CD4-positive, alpha-beta T cell treated with Interleukin-17A for 1 hour (primary cell): ENCODE measurements at regions not wholly inside any gene's neighbourhood (a gene's known extent, or its start where the extent isn't known, plus 50 kb on each side); places are given as distances from the start of the nearest gene placed in this dataset.
A peak's percentile ranks its signal among the peaks of the same experiment; 100 is the strongest.
"Not testable (repeated sequence)": the region's sequence is repeated elsewhere in the genome, so short reads cannot be mapped to it uniquely, and the experiment has no call there.

Experiments used
- DNase-seq: peaks from one replicate; pipeline ENCODE4 v3.0.0-alpha.2; 2020

DNA sequence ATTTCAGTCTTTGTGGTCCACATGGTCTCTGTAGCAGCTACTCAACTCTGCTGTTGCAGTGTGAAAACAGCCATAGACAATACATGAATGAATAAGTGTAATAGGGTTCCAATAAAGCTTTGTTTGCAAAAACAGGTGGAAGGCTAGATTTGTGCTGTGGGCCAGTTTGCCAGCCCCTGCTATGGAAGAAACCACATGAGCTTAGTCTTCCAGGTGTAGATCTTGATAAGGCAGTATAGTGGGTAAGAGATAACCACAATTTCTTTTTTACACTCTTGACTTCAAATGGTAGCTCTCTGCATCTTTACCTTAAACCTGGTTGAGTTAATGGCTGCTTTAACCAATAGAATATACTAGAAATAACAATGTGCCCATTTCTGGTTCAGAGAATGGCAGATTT, 135.0 kb upstream of the PALS2 start:
- no peak for DNase-seq

DNA sequence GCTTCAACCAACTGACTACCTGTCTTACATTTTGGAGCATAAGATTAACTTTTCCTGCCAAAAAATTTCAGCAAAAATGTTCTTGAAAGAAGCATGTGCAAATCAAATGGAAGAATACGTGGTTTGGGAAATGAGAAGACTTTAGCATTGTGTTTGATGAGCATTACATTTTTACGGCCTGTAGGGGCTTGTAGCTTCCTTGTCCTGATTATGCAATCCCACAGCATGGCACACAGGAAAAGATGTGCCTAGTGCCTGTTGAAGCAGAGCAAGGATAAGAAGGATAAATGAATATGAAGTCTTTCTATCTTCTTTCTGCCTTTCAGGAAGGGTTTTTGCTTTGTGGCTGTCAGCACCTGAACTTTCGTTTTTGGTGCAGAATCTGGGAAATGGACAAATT, 134.1 kb upstream of the PALS2 start:
- DNase-seq = not testable (repeated sequence)

DNA sequence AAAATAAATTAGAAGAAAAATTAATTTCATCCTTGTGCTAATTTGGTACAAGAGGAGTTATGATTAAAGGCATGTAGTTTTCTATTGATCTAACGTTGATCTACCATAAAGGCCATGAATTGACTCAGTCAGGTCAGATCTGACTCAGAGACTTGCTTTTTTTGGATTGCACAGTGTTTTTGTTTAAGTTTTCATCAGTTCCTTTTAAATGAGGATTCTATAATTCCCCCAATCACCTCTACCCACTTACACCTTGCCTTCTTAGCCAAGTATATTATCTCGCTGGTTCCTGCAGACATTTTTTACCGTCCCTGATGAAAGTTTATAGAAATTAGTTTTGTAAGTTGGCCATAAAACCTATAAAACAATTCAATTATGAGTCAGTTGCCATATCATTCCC, 132.4 kb upstream of the PALS2 start:
- DNase-seq = no peak

DNA sequence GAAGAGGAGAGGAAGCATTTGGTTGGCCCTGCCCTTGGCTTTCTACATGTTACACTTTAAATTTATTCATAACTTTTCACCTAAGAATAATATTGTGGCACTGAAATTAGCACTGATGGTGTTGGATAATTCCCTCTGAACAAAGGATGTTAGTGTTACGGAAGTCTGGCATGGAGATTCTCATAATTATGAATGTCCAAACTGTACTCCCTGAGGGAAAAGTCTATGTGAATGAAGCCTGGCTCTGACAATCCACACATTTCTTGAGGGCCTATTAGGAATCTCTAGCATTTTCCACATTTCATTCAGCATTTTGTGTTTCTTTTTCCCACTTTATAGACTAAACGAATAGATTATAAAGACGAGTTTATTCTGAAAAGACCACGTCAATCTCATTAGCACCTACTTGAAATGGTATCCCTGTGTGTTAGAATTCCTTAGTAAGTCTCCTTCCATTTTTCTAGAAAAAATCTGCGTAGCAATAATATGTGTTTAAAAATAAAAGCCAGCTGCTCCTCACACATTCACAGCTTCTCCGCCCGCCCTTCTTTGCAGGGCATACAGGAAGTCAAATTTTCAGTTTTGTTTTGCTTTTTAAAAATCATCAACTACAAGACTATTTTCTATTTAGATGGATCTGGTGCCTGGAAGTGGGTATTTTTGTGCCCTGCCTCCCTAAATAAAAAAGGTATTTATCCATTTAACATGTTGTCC, 131.8 kb upstream of the PALS2 start:
- DNase-seq = peak; percentile 10

DNA sequence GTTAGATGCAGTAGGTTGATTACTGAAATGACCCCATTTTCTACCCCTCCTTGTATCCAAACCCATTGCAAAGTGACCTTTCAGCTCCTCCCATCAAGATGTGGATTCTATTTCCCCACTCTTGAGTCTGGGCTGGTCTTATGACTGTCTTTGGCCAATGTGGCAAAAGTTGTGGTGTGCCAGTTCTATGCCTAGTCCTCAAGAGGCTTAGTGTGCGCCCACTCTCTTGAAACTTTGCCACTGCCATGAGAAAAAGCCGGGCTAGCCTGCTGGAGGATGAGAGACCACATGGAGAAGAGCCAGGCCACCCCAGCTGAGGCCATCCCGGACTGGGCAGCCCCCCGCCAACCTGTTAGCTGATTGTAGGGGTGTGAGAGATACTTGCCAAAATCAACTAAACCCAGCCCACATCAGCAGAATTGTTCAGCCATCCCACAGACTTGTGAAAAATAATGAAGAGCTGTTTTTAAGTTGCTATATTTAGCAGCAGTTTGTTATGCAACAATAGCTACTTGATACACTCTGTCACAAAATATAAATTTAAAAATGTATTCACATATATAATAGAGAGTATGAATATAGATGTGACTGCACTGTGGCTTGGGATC, 131.0 kb upstream of the PALS2 start:
- DNase-seq = peak; percentile 24

DNA sequence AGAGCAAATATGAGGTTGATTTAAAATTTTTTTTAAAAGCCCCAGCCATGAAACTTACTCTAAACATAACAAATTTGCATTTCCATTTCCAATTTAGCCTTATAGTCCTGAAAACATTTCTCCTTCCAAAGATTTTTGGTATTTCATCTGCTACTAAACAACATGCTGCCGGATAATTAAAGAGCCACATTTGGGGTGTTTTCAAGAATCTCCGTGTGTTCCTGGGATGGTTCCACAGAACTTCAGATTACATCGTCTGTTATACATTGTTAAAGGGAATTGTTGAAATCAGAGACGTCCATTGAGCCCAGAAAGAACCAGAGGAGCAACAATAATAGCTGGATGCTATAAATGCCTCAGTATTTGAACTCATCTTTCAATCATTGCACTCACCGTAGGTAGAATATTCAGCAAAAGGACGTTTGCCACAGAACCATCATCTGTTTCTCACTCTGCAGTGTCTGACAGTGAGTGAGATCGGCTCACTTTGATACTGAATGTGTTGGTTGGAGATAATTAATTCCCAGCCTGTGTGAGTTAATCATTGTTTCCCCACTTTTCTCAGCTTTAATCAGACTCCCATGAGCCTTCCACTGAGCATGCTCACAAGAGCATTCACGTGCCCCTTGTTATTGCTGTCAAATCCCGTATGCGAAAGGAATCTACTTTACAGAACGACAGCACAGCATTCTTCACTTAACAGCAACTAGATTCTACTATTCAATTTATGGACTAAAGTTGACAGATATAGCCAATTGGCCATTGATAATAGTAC, 128.4 kb upstream of the PALS2 start:
- no peak for DNase-seq

DNA sequence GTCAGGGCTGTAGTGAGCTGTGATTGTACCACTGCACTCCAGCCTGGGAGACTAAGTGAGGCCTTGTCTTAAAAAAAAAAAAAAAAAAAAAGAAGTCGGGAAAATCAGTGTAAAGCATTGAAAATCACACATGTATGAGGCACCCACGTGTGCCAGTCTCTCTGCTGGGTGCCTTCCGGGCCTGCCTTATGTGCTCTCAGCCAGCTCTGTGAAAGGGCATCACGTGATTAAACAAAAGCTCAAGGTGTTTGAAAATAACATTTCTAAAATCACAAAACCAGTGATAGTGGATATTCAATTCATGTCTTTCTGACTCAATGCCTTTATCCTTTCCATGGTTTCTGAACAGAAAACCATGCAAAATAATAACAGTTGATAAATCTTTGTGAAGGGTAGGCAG, 125.2 kb upstream of the PALS2 start:
- no peak for DNase-seq

DNA sequence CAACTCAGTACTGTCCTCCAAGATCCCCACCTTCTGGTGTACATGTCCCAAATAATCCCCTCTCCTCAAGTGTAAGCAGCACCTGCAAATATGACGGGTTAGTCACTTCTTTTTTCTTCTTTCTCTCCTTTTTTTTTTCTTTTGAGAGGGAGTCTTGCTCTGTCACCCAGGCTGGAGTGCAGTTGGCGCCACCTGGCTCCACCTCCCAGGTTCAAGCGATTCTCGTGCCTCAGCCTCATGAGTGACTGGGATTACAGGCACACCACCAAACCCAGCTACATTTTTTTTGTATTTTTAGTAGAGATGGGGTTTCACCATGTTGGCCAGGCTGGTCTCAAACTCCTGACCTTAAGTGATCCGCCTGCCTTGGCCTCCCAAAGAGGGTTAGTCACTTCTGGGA, 123.8 kb upstream of the PALS2 start:
- not testable (repeated sequence) for DNase-seq

DNA sequence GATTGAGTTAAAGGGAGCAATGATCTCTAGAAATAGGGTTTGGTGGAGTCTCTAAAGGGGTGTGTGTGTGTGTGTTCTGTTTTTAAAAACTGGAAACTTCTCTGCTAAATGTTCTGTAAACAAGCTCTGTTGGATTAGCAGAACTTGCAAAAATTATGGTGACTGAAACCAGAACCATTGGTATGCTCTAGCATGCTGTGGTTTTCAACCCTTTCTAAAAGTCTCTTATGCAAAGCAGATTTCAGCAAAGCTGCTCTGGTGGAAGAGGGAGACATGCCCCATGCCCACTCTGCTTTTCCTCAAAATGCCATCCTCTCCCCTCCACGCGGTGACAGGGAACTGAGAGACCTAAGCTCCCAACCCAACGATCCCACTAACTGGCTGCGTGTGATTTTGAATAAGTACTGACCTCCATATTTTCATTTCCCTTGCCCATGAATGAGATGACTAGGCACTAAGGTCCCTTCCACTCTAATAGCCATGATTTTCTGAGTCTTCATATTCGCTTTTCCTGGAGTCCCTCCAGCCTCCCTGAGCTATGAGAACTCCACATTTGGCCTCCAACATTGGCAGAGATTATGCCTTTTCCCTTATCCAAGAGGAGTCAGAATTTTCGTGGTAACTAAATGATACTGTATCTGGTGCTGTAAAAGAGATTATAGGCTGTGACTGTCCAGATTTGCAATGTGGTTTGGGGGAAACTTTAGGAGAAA, 117.3 kb upstream of the PALS2 start:
- DNase-seq = no peak

DNA sequence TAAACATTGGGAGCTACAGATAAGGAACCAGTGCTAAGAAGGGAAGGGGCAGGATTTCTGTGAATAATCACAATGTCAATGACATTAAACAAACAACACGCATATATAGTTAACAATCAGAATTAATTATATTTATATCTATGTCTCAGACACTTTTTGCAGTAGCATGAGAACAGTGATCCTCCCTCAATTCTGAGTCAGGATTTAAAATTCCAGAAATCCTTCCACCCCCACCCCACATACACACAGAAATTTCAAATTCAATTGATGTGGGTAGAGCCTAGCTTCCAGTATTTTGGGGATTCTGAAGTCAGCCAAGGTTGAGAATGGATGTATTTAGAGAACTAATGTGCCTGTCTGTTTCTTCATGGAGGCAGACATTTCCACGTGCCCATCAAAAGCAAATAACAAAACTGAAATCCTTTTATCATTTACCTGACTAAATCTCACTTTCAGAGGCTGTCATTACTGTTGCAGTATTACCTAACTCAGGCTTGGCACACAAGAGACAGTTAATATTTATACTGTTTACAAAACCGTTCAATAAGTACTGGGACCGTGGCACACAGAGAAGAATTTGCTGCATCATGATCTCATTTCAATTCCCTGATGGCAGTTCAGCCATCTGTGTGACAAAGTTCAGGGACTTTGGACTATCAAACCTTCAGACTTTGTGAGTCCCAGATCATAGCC, 116.6 kb upstream of the PALS2 start:
- DNase-seq = no peak

DNA sequence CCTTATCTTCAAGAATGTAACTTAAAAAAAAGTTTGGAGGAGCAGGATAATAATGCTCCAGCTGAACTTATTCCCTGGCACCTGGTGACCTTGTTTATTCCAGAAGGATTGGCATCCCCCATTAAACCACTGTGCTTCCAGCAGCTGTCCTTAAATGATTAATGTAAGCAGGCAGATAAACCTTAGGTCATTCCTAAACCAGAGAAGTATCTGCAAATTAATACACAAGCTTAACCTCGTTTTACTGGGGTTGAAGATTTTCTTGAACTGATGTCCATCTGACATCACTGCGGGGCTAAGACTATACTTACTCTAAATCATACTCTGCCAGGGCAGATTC, 116.1 kb upstream of the PALS2 start:
- no peak for DNase-seq

DNA sequence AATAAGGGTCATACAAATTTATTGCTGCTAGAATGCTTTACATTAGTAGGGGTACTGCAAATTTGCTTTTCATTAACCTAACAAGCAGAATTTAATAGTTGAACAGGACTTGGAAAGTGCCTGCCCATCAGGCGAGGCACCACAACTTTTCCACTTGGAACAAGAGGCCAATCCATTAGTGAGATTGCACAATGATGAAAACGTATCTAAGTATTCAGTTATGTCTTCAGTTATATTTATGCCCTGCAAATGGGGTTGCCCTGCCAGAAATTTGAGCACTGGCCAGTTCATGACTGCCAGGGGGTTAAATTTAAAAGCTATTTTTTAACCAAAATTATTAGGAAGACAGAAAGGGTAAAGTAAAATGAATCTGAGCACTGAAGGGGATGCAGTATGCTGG, 111.1 kb upstream of the PALS2 start:
- DNase-seq = no peak

DNA sequence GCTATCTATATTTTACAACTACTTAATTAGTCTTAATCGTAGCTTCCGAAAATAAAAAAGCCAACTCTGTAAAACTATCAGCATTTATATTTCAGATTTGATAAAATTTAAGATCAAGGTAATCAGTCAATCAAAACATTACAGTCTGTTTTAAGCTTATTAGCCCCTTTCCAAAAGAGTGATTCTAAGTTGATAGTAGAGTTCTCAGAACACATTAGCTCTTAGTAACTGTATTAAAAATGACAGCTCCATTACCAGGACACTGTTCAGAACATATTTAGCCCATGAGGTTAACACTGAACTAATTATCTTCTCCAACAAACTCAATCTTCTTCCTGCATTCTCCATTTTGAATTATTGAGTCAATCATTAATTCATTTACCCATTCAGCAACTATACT, 110.3 kb upstream of the PALS2 start:
- no peak for DNase-seq

DNA sequence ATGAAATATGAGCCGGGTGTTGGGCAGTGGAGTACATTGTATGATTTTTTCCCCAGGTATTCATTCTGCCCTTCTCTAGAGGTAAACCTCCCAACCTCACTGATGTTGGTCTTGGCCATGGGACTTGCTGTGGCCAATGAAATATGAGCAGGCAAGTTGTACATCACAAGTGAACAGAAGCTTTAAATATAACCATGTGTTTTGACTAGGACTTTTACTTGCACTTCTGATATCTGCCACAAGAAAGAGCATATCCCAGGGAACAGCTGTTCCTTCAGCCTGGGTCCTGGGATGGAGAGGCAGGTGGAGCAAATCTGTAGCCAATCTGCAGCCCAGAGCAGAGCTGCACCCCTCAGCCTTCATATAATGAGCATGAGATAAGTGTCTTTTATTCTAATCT, 109.8 kb upstream of the PALS2 start:
- DNase-seq = no peak

DNA sequence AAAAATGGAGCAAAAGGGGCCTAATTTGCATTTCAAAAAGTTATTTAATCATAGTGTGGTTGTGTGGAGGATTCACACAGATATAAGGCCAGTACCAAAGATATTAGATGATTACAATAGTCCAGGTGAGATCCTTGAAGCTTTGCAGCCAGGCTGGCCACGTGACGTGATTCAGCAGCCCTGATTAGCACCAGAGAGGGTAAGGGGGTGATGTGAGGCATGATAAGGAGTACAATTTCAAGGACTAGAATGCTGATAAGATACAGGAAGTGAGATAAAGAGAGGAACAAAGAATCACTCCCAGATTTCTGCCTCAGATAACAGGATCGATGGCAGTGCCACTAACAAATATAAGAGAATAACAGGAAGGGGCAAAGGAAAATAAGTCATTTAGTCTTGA, 108.4 kb upstream of the PALS2 start:
- DNase-seq = no peak

DNA sequence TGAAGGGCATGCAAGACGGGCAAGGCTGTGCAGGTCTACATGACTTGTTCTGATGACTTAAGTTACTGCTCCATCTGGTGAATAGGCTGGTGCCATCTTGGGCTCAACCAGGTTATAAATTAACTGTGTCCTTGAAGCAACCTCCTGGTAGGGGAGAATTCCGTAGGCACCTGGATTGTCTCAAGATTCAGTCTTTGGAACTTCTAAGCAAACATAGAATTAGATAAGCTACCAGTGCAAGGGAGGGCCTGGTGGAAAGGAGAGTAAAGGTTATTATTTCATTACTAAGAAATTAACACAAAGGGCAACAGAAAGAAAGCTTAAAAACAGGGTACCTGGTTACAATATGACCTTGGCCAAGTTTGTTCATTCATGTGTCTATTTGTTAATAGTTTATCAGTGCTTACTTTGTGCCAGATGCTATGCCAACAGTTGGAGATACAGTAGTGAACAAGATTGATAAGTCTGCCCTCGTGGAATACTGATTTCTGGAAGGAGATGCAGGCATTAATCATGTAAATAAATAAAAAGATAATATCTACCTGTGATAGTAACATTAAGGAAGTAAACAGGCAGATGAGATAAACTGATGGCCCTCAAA, 107.0 kb upstream of the PALS2 start:
- DNase-seq = no peak

DNA sequence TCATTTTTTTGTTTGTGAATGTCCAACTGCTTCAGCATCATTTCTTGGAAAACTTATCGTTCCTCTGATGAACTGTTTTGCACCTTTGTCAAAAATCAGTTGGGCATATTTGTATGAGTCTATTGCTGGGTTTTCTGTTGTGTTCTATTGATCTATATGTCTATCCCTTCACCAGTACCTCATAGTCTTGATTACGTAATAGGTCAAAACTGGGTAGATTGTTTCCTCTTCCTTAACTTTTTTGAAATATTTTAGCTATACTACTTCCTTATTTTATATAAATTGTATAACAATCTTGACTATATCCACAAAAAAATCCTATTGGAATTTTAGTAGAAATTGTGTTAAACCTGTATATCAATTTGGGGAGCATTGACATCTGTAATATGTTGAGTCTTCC, 104.1 kb upstream of the PALS2 start:
- no peak for DNase-seq

DNA sequence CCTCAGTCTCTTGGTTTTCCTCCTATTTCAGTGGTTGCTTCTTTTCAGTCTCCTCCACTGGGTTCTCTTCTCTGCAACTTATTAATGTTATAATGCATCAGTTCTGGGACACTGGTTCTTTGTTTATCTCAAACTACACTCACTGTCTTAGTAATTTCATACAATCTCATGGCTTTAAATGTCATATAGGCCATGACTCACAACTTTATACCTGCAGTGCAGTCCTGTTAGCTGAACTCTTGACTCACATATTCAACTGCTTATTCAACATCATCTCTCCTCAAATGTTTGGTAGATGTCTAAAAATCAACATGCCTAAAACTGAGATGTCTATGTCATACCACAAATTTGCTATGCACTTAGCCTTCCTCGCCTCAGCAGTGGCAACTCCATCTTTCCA, 101.2 kb upstream of the PALS2 start:
- DNase-seq = no peak

DNA sequence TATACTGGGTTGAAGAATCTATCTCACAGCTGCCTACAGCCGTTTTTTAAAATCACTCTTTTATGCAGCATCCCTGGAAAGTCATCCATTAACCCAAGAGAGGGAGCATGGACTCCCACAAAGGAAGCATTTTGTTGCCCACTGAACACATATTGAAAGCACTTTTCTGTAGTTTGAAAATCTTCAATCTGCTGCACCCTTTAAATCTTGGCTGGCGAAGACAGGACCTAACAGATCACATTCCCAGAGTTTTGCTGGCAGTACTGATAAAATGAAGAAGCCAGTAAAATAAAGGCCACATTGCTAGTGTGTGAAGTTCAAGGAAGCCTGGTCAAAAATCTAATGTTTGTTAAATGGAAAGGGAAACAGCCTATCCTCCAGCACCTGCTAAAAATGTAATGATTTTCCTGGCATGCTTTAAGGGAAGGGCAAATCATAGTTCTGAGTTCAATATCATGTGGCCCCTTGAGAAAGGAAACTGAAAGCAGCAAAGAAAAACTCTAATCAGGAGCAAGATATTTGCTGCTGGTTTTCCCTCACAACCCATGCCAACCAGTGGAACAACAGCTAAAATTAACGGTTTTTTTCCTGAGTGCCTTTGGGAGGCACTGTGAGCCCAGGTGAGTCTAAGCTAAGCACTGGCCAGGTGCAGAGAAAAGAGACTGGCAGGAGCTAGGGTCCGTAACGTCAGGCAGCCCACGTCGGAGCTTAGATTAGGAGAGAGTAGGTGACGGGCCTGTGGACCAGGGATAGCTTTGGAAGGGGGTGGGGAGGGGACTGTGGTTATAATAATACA, 97.9 kb upstream of the PALS2 start:
- DNase-seq = no peak

DNA sequence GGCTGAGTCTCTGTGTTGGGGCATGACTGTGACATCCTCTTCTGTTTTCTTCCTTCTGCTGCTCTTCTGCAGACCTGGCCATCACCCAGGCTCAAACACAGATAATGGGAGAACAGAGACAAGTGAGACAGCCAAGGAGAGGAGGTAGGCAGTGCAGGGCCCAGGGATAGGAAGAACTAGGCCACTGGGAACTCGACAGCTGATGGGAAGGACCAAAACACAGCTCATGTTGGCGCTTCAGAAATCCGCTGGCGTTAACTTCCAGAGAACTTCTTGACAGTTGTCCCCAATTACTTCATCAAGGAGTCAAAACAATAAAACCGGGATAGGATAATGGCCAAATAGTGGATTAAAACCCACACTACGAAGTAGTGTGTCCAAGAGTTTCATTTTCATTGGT, 97.0 kb upstream of the PALS2 start:
- no peak for DNase-seq

DNA sequence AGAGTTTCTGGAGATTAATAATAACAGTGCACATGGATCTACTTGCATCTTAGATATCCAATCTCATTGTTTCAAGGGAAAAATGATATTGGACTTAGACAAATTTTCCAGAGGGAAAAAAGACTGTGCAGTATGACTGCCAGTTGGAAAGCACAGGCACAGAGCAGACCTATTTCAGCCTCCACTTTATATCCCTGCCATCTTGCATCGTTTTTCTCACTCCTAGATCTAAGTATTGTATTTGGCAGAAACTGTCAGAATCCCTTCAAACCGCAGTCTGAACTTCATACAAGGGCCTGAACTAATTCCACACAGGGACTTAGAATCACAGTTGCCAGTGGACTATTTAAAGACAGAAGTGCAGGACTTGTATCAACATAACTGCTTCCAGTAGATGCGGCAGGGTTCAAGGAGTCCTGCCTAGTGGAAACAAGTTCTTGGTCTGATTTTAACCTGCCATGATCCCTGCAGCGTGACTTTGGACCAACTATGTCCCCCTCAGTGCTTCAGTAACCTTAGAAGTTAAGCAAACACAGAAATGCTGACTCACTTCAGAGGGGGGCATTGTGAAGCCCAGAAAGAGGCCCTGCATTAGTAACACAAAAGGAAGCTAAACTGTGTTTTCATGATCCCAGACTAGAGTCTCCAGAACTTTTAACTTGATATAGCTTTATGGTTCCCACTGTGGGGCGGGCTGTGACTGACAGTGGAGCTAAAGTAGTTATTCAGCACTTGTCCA, 95.7 kb upstream of the PALS2 start:
- no peak for DNase-seq
